ENCODE measurements at regions not wholly inside any gene's neighbourhood (a gene's known extent, or its start where the extent isn't known, plus 50 kb on each side); places are given as distances from the start of the nearest gene placed in this dataset.

GRCh38 chr7:35418716-35419390, 165.0 kb upstream of the TBX20 start:
- TF ChIP-seq CTCF (IDR thresholded peaks at IDR 0.05) (no peak), POLR2A (IDR thresholded peaks at IDR 0.05) (no peak)
